NOMO-1 treated with dmso at 0.1 percent for 144 hours (cell line): ENCODE measurements at regions not wholly inside any gene's neighbourhood (a gene's known extent, or its start where the extent isn't known, plus 50 kb on each side); places are given as distances from the start of the nearest gene placed in this dataset.

Experiments used
- DNase-seq: peaks from one replicate; lab custom pipeline; 2025; ENCODE audit not compliant: unreplicated experiment; lab: John Stamatoyannopoulos, UW

DNA sequence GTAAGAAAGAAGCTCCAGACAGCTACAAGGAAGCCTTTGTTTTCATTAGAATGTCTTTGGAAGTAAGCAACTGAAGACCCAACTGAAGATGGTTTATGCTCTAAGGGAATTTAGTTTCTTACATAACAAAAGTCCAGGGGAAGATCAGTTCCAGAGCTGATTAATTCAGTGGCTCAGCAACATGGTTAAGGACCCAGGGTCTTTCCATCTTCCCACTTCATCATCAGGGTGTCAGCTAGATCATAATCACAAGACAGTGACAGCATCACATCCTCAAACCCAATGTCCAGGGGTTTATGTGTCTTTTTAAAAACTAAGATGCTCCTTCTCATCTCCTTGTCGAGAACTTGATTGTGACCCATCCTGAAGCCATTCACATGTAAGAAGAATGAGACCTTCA lies 119.7 kb upstream of the PRDM1 start:
- DNase-seq, result no peak

DNA sequence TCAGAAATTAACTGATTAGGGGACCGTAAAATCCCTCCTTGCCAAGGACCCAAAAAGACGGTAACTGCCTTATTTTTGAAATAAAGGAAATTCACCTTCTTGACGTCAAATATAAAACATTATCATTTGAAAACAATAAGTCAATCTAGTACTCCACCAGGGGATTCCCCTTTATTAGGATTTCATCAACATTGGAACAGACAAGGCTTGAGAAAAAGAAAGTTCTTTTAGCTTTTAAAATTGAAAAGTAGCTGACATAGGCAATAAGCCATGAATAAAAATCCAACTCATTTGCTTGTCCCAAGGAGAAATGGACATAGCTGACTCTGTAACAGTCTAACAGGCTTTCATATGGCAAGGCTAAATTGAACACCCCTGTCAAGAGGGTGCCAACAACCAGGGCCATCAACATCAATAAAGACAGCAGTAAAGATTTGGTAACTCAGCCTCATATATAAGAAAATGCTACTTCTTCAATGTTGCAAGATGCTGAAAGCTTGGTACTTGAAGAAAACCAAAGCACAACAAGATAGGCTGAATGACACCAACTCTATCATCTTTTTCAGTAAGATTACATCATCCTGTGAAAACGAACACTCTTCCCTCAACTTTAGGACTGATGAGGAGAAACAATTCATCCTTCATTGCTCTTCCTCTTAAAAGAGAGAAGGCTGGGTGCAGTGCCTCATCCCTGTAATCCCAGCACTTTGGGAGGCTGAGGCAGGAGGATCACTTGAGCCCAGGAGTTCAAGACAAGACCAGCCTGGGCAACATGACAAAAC lies 121.0 kb upstream of the PRDM1 start:
- no peak for DNase-seq

DNA sequence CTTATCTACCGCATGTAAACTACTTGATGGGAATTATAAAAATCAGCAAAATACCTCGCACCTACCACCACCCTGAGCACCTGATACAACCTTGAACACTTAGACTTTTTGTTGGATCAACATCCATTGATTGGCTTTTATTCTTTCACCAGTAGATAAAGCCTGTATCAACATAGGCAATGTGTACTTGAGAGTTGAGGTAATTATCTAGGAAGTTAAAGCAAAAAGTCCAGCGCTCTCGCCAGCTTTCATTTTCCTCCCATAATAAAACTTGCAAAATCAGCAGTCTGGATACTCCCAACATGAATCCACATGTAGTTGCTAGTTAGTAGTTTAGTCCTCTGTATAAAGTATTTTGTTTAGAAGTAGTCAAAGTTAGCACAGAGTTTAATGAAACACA lies 132.0 kb upstream of the PRDM1 start:
- no peak for DNase-seq

DNA sequence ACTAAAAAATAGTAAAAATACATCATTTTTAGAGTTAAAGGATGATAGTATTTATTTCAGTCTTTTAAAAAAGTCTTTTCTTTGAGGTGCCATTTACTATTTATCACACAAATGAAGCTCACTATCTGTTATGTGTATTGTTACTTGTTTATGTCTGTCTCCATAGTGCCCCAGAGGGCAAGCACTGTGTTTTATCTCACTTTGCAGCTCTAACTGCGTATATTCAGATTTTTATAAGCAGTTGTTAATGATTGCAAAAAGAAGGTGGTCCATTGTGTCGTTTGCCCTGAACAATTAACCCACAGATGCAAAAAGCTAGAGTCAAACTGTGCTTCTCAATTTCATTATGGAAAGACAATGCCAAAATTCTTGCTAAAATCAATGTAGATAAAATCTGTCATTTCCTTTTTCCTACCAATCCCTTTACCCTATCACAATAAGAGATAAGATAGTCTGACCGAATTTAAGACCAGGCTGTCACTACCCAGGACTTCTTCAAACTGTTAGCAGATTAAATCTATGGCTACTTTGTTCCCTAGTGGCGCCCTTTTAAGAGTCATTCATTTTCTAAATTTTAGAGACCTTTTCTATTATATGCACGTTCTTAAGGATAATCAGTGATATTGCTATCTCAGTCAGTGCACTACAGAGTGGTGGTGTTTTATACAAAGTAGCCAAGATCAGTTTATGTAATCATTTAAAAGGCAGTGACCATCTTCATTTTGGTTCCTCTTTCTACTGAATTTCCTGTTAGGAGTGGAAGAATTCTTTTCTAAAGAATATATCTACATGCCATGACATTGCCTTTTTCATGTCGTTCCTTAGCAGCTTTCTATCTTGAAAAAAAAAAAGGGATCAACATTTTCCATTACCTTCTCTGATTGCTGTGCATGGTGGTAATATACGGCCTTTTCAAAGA lies 133.1 kb upstream of the PRDM1 start:
- DNase-seq, result peak; percentile 6

DNA sequence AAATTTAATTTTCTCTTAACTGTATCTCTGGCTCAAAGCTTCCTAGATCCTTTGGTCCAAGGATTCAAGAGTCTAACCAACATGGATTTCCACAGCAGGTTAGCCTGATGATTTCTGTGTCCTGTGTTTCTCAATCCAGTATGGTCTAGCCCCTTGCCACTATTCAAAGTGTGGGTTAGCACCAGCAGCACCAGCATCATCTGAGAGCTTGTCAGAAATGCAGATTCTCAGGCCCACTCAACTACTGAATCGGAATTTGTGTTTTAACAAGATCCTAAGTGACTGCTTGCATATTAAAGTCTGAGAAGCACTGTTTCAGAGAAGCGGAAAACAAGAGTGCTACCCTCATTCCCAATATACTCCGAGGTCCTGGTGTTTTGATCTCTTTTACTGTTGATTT lies 133.8 kb upstream of the PRDM1 start:
- DNase-seq, result no peak

DNA sequence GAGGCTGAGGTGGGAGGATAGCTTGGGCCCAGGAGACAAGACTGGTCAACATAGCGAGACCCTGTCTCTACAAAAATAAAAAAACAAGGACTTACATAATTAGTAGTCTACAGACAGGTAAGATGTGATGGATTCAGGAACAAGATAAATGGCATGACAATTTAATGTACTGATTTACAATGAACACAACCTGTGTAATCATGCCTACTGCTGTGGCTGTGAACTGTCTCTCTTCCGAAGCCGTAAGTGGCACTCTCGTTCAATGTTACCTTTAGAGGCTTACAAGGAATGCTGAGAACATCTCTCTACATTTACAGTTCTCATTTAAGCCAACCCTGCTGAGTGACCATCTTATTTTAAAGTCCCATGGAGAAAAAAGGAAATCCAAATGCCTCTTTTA lies 134.8 kb upstream of the PRDM1 start:
- DNase-seq, result no peak

DNA sequence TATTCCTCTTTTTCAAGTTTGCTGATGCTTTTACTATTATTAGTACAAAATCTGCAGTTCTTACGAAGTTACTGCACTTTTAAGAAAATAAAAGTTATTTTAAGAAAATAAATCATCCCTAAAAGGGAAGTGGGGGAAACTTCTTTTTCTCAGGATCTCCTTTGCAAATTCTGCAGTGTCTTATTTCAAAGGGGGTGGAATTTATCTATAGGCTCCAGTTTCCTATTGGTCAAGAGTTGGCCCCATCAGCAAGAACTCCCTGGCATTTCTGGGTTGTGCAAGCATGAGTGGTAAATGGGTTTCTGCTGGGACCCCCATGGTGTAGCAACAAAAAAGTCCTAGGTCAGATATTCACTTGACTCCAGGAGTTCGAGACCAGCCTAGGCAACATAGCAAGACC lies 136.3 kb upstream of the PRDM1 start:
- no peak for DNase-seq

DNA sequence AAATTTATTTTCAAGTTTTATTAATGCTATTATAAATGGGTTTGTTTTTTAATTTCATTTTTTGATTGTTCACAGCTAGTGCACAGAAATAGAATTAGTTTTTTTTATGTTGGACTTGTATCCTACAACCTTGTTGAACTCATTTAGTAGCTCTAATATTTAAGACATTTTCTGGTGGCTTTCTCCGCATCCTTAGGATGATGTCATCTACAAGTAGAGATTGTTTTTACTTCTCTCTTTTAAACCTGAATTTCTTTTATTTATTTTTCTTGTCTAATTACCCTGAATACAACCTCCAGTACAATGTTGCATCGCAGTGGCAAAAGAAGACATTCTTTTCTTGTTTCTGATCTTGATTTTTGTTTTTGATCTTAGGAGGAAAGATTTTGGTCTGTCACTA lies 142.6 kb upstream of the PRDM1 start:
- no peak for DNase-seq

DNA sequence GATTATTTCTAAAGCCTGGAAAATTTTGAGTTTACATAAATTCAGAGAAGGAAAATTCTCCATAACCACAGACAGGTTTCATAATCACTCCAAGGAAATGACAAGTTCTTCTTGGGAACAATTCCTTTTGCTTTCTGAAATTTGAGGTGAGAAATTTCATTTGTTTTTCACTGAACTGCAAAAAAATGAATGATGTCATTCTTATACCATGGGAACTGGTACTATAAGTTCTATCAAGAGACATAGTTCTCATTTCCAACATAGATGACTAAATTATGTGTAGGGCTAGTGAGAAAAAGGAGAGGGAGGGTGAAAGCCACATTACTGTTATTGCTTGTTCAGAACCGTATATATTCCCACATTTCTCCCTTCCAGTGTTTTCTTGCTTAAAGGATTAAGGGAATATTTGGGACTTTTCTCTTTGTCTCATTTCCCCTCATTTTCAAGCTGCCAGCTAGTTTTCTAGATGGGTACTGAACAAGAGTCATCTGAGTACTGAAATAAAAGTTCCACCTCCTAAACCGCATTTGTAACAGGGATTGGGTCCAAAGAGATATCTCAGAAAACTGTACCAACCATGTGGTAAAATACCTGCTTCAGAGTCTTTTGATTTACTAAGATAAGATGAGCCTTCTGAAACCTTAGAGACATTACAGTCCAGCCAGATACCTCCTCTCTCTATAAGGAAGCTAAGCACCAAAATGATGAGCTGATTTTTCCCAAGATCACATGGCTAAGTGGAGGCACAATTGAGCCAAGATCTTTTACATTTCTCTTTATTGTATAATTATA lies 144.3 kb upstream of the PRDM1 start:
- no peak for DNase-seq

DNA sequence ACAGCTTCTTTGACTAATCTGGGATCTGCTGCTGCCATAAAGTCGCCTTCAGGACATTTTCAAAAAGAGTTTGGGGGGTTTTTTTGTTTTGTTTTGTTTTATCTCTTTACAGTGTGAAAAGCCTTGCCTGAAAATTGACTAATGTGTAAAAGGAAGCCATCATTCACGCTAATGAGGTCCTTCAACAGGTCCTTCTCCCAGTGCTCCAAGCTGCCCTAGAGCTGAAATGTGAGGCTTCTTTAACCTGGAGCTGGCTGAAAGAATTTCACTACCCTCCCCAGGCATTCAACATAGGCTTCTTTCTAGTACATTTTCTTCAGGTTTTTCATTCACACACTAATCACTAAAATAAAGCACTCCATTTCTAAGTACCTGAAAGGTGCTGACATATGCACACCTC lies 145.1 kb upstream of the PRDM1 start:
- no peak for DNase-seq

DNA sequence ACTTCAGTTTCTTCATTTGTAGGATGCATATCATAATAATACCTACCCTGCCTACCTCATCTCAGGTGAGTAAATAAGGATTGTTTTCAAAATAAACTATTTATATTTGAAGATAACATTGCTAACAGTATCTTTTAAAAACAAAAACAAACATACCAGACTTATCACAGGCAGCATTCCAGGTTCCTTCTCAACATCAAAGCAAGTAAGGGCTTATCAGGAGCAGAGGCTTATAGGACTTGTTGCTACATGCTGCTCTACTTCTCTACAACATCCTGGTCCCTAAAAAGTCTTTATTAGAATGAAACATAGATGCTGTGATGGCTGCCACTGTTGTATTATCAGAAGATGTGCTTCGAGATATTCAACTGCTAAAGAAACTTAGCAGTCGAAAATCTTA lies 149.2 kb upstream of the PRDM1 start:
- no peak for DNase-seq

DNA sequence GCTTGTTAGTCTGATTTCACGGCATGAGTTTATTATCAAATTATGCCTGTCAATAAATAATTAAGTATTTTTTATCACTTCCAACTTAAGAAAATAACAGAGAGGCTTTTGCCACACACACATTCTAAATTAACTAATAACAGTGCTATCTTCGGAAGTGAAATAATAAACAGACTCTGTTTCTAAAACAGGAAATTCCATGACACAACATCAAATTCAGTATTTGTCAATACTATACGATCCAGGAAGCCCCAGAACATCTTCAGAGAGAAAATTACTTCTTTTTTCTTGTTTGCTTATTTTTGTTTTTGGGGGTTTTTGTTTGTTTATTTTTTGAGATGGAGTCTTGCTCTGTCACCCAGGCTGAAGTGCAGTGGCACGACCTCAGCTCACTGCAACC lies 150.7 kb upstream of the PRDM1 start:
- DNase-seq, result no peak

DNA sequence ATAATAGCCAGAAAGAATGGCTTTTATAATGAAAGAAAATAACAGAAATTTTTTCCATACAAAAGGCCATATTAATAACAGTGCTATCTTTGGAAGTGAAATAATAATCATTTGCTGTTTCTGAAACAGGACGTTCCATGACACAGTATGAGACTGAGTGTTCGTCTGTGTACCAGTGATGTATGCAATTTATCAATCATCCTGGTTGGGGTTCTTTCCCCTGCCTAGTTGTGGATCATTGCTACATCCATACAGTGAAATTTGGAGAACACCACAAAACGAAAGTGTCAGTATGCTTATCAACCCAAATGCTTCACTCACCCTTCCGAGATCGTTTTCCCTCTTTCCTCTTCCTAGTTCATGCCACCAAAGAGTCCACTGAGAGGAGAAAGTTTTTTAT lies 151.4 kb upstream of the PRDM1 start:
- DNase-seq, result no peak

DNA sequence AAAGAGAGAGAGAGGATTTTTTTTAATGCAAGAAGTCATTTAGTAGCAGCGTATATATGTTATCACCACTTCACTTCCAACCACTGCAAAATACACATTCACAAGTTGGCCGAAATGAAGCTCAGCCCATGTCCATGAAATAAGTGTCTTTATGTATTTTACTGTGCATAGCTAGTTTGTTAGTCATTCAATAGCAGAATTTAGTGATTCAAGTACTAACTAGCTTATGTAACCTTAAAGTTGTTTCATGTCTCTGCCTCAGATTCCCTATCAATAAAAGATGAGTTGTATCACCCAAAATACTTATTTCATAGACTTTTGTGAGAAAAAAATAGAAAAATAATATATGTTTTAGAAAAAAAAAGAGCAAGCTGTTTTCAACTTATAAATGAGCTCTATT lies 153.7 kb upstream of the PRDM1 start:
- no peak for DNase-seq

DNA sequence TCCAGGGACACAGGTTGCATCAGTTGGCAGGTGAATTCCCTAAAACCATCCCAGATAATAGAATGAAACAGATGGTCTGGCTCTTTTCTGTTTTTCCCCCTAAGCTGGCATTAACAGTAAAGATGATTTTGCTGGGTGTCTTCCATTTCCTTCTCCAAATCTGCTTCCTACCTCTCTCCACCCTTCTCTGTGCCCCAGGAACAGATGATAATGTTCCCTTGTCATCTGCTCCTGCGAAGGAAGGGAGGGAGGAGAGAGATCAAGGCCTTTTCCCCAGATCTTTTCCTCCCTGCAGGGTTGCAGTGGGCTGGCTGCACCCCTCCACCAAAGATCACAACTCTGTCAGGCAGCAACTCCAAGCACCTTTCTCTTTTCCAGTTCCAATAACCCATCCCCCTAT lies 156.5 kb upstream of the PRDM1 start:
- no peak for DNase-seq

DNA sequence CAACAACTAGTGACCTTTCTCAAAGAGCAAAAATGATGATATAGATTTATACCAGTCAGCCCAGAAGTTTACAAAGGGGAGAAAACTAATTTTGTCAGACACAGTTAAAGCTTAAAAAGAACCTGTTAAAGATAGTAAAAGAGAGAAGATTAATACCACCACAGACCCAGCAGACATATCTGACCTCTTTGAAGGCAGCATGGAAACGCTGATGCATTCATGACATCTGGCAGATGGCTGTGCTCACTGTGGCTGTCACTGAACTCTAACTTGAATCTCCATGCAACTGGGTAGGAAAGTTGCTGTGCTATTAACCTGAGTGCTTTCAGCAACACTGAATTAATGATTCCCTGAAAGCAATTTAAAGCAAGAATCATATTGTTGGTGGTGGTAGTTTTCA lies 159.8 kb upstream of the PRDM1 start:
- no peak for DNase-seq

DNA sequence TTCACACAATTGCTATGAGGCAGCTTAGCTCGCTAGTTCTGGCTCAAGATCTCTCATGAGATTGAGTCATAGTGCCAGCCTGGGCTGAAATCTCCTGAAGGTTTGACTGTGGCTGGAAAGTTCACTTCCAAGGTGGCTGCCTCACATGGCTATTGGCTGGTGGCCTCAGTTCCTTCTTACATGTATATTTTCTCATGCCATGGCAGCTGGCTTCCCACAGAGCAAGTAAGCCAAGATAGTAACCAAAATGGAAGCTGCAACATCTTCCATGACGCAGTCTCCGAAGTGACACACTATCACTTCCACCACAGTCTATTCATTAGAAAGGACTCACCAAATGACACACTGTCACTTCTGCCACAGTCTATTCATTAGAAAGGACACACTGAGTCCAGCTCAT lies 160.4 kb upstream of the PRDM1 start:
- no peak for DNase-seq

DNA sequence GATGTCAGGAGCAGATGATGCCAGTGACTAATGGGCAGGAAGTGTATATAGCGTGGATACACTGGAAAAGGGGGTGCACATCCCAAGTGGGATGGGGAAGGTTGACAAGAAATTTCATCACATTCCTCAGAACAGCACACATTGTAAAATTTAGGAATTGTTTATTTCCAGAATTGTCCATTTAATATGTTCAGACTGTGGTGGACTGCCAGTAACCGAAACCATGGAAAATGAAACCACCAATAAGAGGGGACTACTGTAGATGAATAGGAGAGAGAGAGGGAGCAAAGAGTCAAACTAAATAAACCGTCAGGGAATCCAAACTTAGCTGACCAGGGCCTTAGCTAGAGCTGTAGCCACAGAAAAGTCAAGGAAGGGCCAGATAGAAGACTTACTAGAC lies 164.4 kb upstream of the PRDM1 start:
- no peak for DNase-seq

DNA sequence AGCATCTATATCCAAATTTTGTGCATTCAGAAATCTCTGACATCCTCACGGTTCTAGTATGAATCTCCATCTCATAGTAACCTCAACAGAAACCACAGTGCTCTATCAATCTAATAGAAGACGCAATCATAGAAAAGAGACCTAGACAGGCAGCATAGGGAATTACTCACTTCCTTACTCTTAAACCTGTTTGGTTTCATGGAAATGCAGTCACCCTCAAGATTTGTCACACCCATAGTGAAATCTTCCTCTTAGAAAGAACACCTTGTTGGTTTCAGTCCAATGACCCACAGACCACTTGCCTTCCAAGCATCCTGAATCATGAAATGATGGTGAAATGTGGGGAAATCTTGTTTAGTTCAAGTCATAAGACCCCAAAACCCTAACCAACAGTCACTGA lies 166.1 kb upstream of the PRDM1 start:
- DNase-seq, result no peak

DNA sequence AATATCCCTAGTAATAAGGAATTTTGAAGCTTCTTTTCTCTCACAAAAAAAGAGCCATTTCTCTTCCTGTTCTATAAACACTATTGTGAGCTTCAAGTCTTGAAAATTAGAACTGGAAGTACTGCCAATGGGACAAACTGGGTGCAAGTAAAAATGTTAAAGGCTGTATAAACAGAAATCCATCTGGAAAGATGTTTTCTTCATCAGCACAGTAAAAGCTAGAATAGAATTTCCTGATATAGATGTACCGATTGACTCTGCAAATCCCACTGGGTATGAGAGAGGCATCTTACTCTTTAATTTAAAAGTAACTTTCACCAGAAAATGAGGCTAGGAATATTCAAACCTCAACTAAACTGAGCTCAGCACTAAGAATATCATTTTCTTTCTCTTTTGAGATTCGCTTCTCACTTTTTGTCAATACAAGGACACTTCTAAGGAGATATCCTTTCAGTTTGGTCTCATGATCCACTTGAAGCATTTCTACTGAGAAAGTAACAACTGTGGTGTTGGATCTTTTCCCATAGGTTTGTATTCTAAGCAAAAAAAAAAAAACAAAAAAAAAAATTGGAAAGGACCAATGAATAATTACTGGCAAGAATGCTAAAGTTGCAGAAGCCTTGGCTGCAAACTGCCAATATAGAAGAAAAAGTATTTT lies 169.0 kb upstream of the PRDM1 start:
- DNase-seq, result no peak

DNA sequence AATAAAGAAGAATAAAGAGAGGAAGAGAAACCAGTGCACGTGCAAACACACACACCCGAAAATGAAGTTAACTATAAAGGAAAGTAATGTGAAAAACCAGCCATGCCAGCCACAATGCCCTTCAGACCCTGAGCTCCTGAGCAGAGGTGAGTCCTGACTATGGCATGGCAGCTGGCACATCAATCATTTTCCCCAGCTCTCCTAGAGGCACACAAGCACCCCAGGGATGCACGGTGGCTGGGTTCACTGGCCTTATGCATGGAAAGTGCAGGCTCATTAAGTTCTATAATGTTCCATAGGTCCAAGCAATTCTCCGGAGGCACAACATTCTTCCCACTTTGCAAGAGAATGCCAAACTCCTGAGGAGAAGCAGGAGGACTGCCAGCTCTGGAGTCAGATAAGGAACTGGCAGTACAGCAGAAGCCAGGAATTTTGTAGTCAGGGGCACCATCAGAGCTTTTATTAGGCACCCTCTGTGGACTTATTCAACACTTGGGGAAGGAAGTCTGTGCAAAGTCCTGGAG lies 175.0 kb upstream of the PRDM1 start:
- DNase-seq, result no peak
